Fibroblast of lung (primary cell): ENCODE measurements at regions not wholly inside any gene's neighbourhood (a gene's known extent, or its start where the extent isn't known, plus 50 kb on each side); places are given as distances from the start of the nearest gene placed in this dataset.

ENCODE experiments used
- DNase-seq, 2 donors: peaks; one replicate each; pipeline versions ENCODE4 v3.0.0 to v3.0.0-alpha.2; 2010; ENCODE audit warnings: low read depth in 2 of 2
- H2AFZ ChIP-seq: 2 replicates; pipeline ENCODE4 v1.5.1; 2012; ENCODE audit warnings: low read length, control low read depth, inconsistent platforms
- H3K27ac ChIP-seq: 2 replicates; pipeline ENCODE4 v1.5.1; 2011; ENCODE audit warnings: low read length, control low read depth; ENCODE audit not compliant: insufficient read depth
- H3K27me3 ChIP-seq: 2 replicates; pipeline ENCODE4 v1.5.1; 2011; ENCODE audit warnings: mild to moderate bottlenecking, low read length; ENCODE audit not compliant: control insufficient read depth, insufficient read depth
- H3K36me3 ChIP-seq: 2 replicates; pipeline ENCODE4 v1.5.1; 2011; ENCODE audit warnings: low read length; ENCODE audit not compliant: control insufficient read depth, insufficient read depth
- H3K4me1 ChIP-seq: 2 replicates; pipeline ENCODE4 v1.5.1; 2011; ENCODE audit warnings: low read length; ENCODE audit not compliant: control insufficient read depth, insufficient read depth; ENCODE audit errors: extremely low read depth
- H3K4me2 ChIP-seq: 2 replicates; pipeline ENCODE4 v1.5.1; 2011; ENCODE audit warnings: low read length, control low read depth; ENCODE audit not compliant: insufficient read depth; ENCODE audit errors: extremely low read depth
- H3K4me3 ChIP-seq, 4 experiments: fragments of 200-600 bp in 1 of 4; sonication (generic) in 1 of 4; replicated peaks in 1 of 4; 2 replicates each; pipeline ENCODE4 v1.5.1; 2011 to 2016; ENCODE audit warnings: low read length in 4 of 4, low read depth in 3 of 4, mild to moderate bottlenecking in 3 of 4, control low read depth in 2 of 4, inconsistent platforms in 1 of 4, mixed read lengths in 1 of 4; ENCODE audit not compliant: insufficient read depth in 1 of 4; ENCODE audit errors: control extremely low read depth in 1 of 4
- H3K79me2 ChIP-seq: 2 replicates; pipeline ENCODE4 v1.5.1; 2012; ENCODE audit warnings: mild to moderate bottlenecking, low read length, inconsistent platforms; ENCODE audit not compliant: control insufficient read depth, insufficient read depth
- H3K9ac ChIP-seq: 2 replicates; pipeline ENCODE4 v1.5.1; 2011; ENCODE audit warnings: mild to moderate bottlenecking, low read length, control low read depth; ENCODE audit not compliant: insufficient read depth
- H3K9me3 ChIP-seq: 2 replicates; pipeline ENCODE4 v1.5.1; 2012; ENCODE audit warnings: low read depth, low read length; ENCODE audit not compliant: control insufficient read depth, insufficient read depth
- H4K20me1 ChIP-seq: 2 replicates; pipeline ENCODE4 v1.5.1; 2011; ENCODE audit warnings: low read length; ENCODE audit not compliant: control insufficient read depth, insufficient read depth; ENCODE audit errors: extremely low read depth
- EZH2 ChIP-seq: IDR thresholded peaks from 2 replicates; pipeline ENCODE4 v1.5.1; 2012; ENCODE audit warnings: low read length, control low read depth, mild to moderate bottlenecking; ENCODE audit errors: missing control alignments
- TF ChIP-seq, protein P1 (sequence below), 2 donors: IDR thresholded peaks in 1 of 2; conservative IDR thresholded peaks in 1 of 2; 1 replicate in 1 of 2; 2 replicates in 1 of 2; pipeline ENCODE4 v1.5.1; 2011 to 2012; ENCODE audit warnings: low read length in 2 of 2, control low read depth in 1 of 2, inconsistent platforms in 1 of 2, low read depth in 1 of 2, mild to moderate bottlenecking in 1 of 2

DNA sequence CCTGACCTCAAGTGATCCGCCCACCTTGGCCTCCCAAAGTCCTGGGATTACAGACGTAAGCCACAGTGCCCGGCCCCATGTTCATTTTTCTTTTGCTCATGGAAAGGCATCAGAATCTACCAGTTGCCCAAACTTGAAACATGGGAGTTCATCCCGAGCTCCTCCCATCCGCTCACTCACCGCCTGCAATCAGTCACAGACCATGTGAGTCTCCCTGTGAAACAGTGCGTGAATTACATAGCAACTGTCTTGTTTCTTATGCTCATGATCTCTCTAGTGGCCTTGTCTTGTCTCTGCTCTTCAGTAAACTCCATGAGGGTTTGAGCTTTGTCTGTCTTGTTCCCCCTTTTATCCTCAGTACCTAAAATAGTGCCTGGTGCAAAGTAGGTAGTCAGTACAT, 52.1 kb upstream of the TNRC6A start:
- Histone ChIP-seq H3K4me1 (no peaks in the 10 kb centered on the region), H2AFZ (no peak overlapping the region), H3K9ac (no peak overlapping the region), H3K36me3 (no peaks in the 10 kb centered on the region), H3K4me2 (no peak overlapping the region), H3K4me3 (no peak overlapping the region), H4K20me1 (no peaks in the 10 kb centered on the region), H3K27ac (no peak overlapping the region), H3K27me3 (no peaks in the 10 kb centered on the region), H3K9me3 (no peaks in the 10 kb centered on the region), H3K79me2 (no peaks in the 10 kb centered on the region)
- TF ChIP-seq EZH2 = no peak
- TF ChIP-seq, protein P1, sequence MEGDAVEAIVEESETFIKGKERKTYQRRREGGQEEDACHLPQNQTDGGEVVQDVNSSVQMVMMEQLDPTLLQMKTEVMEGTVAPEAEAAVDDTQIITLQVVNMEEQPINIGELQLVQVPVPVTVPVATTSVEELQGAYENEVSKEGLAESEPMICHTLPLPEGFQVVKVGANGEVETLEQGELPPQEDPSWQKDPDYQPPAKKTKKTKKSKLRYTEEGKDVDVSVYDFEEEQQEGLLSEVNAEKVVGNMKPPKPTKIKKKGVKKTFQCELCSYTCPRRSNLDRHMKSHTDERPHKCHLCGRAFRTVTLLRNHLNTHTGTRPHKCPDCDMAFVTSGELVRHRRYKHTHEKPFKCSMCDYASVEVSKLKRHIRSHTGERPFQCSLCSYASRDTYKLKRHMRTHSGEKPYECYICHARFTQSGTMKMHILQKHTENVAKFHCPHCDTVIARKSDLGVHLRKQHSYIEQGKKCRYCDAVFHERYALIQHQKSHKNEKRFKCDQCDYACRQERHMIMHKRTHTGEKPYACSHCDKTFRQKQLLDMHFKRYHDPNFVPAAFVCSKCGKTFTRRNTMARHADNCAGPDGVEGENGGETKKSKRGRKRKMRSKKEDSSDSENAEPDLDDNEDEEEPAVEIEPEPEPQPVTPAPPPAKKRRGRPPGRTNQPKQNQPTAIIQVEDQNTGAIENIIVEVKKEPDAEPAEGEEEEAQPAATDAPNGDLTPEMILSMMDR (conservative IDR thresholded peaks at IDR 0.05 in 1 of 2, IDR thresholded peaks at IDR 0.05 in 1 of 2; ENCODE audit: low read depth in 1 of 2, low read length in 2 of 2) = no peak
- no peak for DNase-seq
